GM12878 (cell line): ENCODE measurements at regions not wholly inside any gene's neighbourhood (a gene's known extent, or its start where the extent isn't known, plus 50 kb on each side); places are given as distances from the start of the nearest gene placed in this dataset.

Source experiments
- ATAC-seq: fragments of 200-7000 bp; cut with Tn5 transposase; 3 replicates; pipeline ENCODE4 v1.9.1; 2020; ENCODE audit warnings: mild to moderate bottlenecking, moderate library complexity
- BruUV-seq: library from RNA; stranded (reverse); fragments of 400-500 nt; replicated peaks from 2 replicates; lab custom pipeline; 2021; lab: Mats Ljungman, UMichigan
- CTCF ChIA-PET: fragments of 300-600 bp; sonication (Branson Sonifier 250); formaldehyde crosslinking; extraction: SDS; loops from one replicate; lab custom pipeline; 2021; ENCODE audit warnings: inconsistent platforms; lab: Yijun Ruan, JAX
- POLR2A ChIA-PET: fragments of 350-600 bp; formaldehyde crosslinking; extraction: SDS; loops from one replicate; lab custom pipeline; 2021; ENCODE audit warnings: inconsistent platforms; lab: Charles Lee
- RAD21 ChIA-PET: fragments of 300-600 bp; sonication (Branson Sonifier 250); formaldehyde crosslinking; loops from one replicate; lab custom pipeline; 2023; ENCODE audit warnings: antibody characterized with exemption; ENCODE audit not compliant: unreplicated experiment; lab: Charles Lee
- SMC1A ChIA-PET: fragments of 300-600 bp; sonication (Branson Sonifier 250); formaldehyde crosslinking; loops from one replicate; lab custom pipeline; 2023; ENCODE audit not compliant: unreplicated experiment, uncharacterized antibody; lab: Charles Lee
- DNase-seq: peaks from one replicate; pipeline ENCODE4 v3.0.0-alpha.2; 2011; ENCODE audit warnings: low read depth, low spot score
- FAIRE-seq: peaks from 3 replicates; lab custom pipeline; 2011; peaks lifted over from hg19 to GRCh38; lab: Jason Lieb, UNC
- H2AFZ ChIP-seq: 2 replicates; pipeline ENCODE4 v1.6.0; 2011; ENCODE audit warnings: low read depth, low read length, control low read depth; ENCODE audit not compliant: control insufficient read depth
- H3K27ac ChIP-seq: 2 replicates; pipeline ENCODE4 v1.5.1; 2011; ENCODE audit warnings: control low read depth; ENCODE audit not compliant: control insufficient read depth, insufficient read depth
- H3K27me3 ChIP-seq, 2 experiments: replicated peaks in 1 of 2; 2 replicates each; pipeline versions ENCODE4 v1.6.0 to v1.6.1; 2011; ENCODE audit warnings: low read length in 1 of 2; ENCODE audit not compliant: control insufficient read depth in 2 of 2, insufficient read depth in 2 of 2
- H3K36me3 ChIP-seq, 2 experiments: 2 replicates each; pipeline ENCODE4 v1.5.1; 2011; ENCODE audit warnings: low read length in 1 of 2; ENCODE audit not compliant: control insufficient read depth in 2 of 2, insufficient read depth in 2 of 2
- H3K4me1 ChIP-seq: 2 replicates; pipeline ENCODE4 v1.6.1; 2011; ENCODE audit warnings: mild to moderate bottlenecking, low read length, moderate library complexity, mixed read lengths; ENCODE audit not compliant: control insufficient read depth, insufficient read depth
- H3K4me2 ChIP-seq: 2 replicates; pipeline ENCODE4 v1.6.0; 2011; ENCODE audit warnings: control low read depth; ENCODE audit not compliant: control insufficient read depth, insufficient read depth
- H3K4me3 ChIP-seq: fragments of 200-600 bp; sonication (generic); 2 replicates; pipeline ENCODE4 v1.5.1; 2016
- H3K79me2 ChIP-seq: 2 replicates; pipeline ENCODE4 v1.6.0; 2011; ENCODE audit warnings: low read length; ENCODE audit not compliant: control insufficient read depth, insufficient read depth
- H3K9ac ChIP-seq: 2 replicates; pipeline ENCODE4 v1.8.0; 2011; ENCODE audit warnings: low read length, control low read depth, mixed read lengths; ENCODE audit not compliant: control insufficient read depth, insufficient read depth
- H3K9me3 ChIP-seq: replicated peaks from 3 replicates; pipeline ENCODE4 v1.5.1; 2011; ENCODE audit warnings: mild to moderate bottlenecking, low read length; ENCODE audit not compliant: control insufficient read depth, insufficient read depth
- H4K20me1 ChIP-seq: 2 replicates; pipeline ENCODE4 v1.6.0; 2011; ENCODE audit not compliant: control insufficient read depth, insufficient read depth
- E2F4 ChIP-seq: IDR thresholded peaks from 2 replicates; pipeline ENCODE4 v1.6.1; 2012; ENCODE audit warnings: low read depth, low read length, improper control_type of control experiment
- KLF5 ChIP-seq: fragments of 450-650 bp; IDR thresholded peaks from 2 replicates; pipeline ENCODE4 v1.6.1; 2014; ENCODE audit warnings: mild to moderate bottlenecking; ENCODE audit not compliant: partially characterized antibody
- NFIC ChIP-seq: IDR thresholded peaks from 2 replicates; pipeline ENCODE4 v1.6.1; 2012; ENCODE audit warnings: low read depth, mild to moderate bottlenecking, inconsistent platforms, low read length, moderate library complexity
- NFYB ChIP-seq: IDR thresholded peaks from 2 replicates; pipeline ENCODE4 v1.6.1; 2011; ENCODE audit warnings: low read depth, mild to moderate bottlenecking, low read length, improper control_type of control experiment, moderate library complexity; ENCODE audit not compliant: insufficient read depth
- NR2C1 ChIP-seq: fragments of 450-650 bp; IDR thresholded peaks from 2 replicates; pipeline ENCODE4 v1.6.1; 2017; ENCODE audit warnings: antibody characterized with exemption, mild to moderate bottlenecking, moderate library complexity
- POLR2AphosphoS5 ChIP-seq: IDR thresholded peaks from 2 replicates; pipeline ENCODE4 v1.6.1; 2011; ENCODE audit warnings: mild to moderate bottlenecking, low read length, inconsistent platforms
- POU2F2 ChIP-seq: IDR thresholded peaks from 3 replicates; pipeline ENCODE4 v1.6.1; 2011; ENCODE audit warnings: low read depth, mild to moderate bottlenecking, low read length, borderline replicate concordance
- SKIL ChIP-seq: fragments of 450-650 bp; IDR thresholded peaks from 2 replicates; pipeline ENCODE4 v1.6.1; 2017; ENCODE audit warnings: mild to moderate bottlenecking, low read depth, inconsistent platforms; ENCODE audit not compliant: poor library complexity, severe bottlenecking
- SPI1 ChIP-seq: IDR thresholded peaks from 2 replicates; pipeline ENCODE4 v1.6.1; 2011; ENCODE audit warnings: low read depth, mild to moderate bottlenecking, low read length, moderate library complexity, borderline replicate concordance; ENCODE audit not compliant: insufficient read depth
- TBL1XR1 ChIP-seq: IDR thresholded peaks from 2 replicates; pipeline ENCODE4 v1.6.1; 2012; ENCODE audit warnings: low read depth, low read length, improper control_type of control experiment
- TCF7 ChIP-seq: IDR thresholded peaks from 2 replicates; pipeline ENCODE4 v1.6.1; 2014; ENCODE audit warnings: antibody characterized with exemption, borderline replicate concordance
- whole genome bisulfite sequencing: methylation state at CpG from one replicate; pipeline ENCODE4 v1.1.6; 2016; ENCODE audit warnings: low lambda C conversion rate; ENCODE audit not compliant: insufficient replicate concordance, insufficient coverage; ENCODE audit errors: missing lambda C conversion rate; 5-methylcytosine and 5-hydroxymethylcytosine counted together
- in situ Hi-C: fragments of 300-500 bp; cut with MboI; formaldehyde crosslinking; loops from 9 replicates; pipeline ENCODE4 v1.14.3; 2018; ENCODE audit warnings: mixed read lengths
- intact Hi-C: fragments of 100-400 bp; cut with micrococcal nuclease; formaldehyde crosslinking; loops from one replicate; pipeline ENCODE4 v1.14.2; 2022; ENCODE audit not compliant: unreplicated experiment

GRCh38 chr1:37290718-37291117 is 183.7 kb upstream of the ZC3H12A start:
- Histone ChIP-seq H2AFZ (no peak overlapping the region), H3K9me3 (peaks cover 9% of the 10 kb centered on the region; the same call in 2 of the 3 replicates), H3K36me3 (no peaks in the 10 kb centered on the region), H3K4me3 (no peak overlapping the region), H4K20me1 (no peaks in the 10 kb centered on the region), H3K4me1 (peaks cover 44% of the 10 kb centered on the region), H3K9ac (no peak overlapping the region), H3K79me2 (no peaks in the 10 kb centered on the region), H3K27ac (no peak overlapping the region), H3K27me3 (no peaks in the 10 kb centered on the region; a peak in 1 of 4 replicates), H3K4me2 (no peak overlapping the region)
- POLR2A ChIA-PET: no interaction called here
- RAD21 ChIA-PET: no interaction called here
- CTCF ChIA-PET: interaction anchor here (1.3 kb wide), 1 partner anchor 13 kb away, joined by 3 read pairs; no protein-coding TSS in a partner anchor
- DNase-seq: no peak
- no peak for ATAC-seq
- TF ChIP-seq TCF7 (no peak), NR2C1 (no peak), POU2F2 (no peak)
- no TSS peak for BruUV-seq
- 64% methylated on average over 4 of the region's 4 CpGs for WGBS
- intact Hi-C loops (no loop called here), in situ Hi-C loops (no loop called here)
- SMC1A ChIA-PET: interaction anchor here (0.6 to 0.7 kb wide), 2 partner anchors 60 to 364 kb away, joined by 3 read pairs; no protein-coding TSS in a partner anchor
- no peak for FAIRE-seq

- Histone ChIP-seq H3K4me1 (peaks cover 44% of the 10 kb centered on the region), H3K79me2 (no peaks in the 10 kb centered on the region), H4K20me1 (no peaks in the 10 kb centered on the region), H3K36me3 (no peaks in the 10 kb centered on the region), H3K27ac (no peak overlapping the region), H3K27me3 (no peaks in the 10 kb centered on the region; a peak in 1 of 4 replicates), H3K4me3 (no peak overlapping the region), H3K4me2 (peak overlapping the region; percentile 46; the same call in 1 of the 2 replicates), H2AFZ (no peak overlapping the region), H3K9ac (no peak overlapping the region), H3K9me3 (peaks cover 5% of the 10 kb centered on the region; the same call in 2 of the 3 replicates)
- in situ Hi-C loops (no loop called here), intact Hi-C loops (no loop called here)
- ChIA-PET RAD21 (interaction anchor here (0.6 kb wide), 1 partner anchor 136 kb away, joined by 4 read pairs; no protein-coding TSS in a partner anchor), CTCF (interaction anchor here (0.6 kb wide), 2 partner anchors 24 to 152 kb away, joined by 3 read pairs; no protein-coding TSS in a partner anchor), SMC1A (interaction anchor here (0.9 to 1.1 kb wide), 2 partner anchors 15 to 16 kb away, joined by 3 read pairs; no protein-coding TSS in a partner anchor), POLR2A (interaction anchor here (0.6 kb wide), 1 partner anchor 1525 kb away, joined by 5 read pairs; no protein-coding TSS in a partner anchor)
- WGBS: 90% methylated on average over 9 of the region's 9 CpGs
- BruUV-seq: no TSS peak
- ATAC-seq (no peak), DNase-seq (no peak), FAIRE-seq (no peak)
- TF ChIP-seq NFIC (no peak), KLF5 (no peak), TBL1XR1 (no peak), E2F4 (no peak), POLR2AphosphoS5 (no peak), SPI1 (no peak), NFYB (no peak), SKIL (no peak)
These were observed 181.6 kb upstream of the ZC3H12A start for GRCh38 chr1:37292789-37293188.
